ENCODE measurements at regions not wholly inside any gene's neighbourhood (a gene's known extent, or its start where the extent isn't known, plus 50 kb on each side); places are given as distances from the start of the nearest gene placed in this dataset.
A peak's percentile ranks its signal among the peaks of the same experiment; 100 is the strongest.
"Not testable (repeated sequence)": the region's sequence is repeated elsewhere in the genome, so short reads cannot be mapped to it uniquely, and the experiment has no call there.

DNA sequence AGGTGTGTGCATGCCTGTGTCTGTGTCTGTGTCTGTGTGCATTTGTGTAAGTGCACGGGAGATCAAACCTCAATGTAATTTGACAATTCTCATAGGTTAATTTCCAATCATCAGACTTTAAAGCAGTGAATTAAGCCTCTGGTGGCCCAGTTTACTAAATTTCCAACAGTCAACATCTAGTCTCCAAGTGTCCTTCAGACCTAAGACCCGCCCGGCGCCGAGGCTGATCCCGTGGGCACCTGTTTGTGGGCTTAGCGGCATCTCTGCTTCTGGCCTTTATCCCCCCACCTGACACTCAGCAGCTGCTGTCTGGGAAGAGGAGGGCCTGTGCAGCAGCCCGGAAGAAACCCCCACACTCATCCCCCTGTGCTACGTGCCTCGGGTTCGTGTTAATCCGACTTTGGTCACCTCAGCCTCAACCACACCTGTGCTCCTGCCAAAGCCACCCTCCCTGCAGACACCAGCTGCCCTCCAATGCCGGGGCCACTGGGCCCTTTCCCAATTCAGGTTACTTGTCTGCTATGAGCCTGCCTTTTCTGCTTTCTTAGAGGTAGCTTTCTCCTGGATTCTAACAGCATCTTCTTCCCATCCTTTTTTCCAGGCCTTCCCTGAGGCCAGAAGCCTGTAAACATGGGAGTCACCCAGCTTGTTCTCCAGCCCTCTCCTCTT is 154.7 kb downstream of the ATP6V0E2 start:
- H3K9ac ChIP-seq (ENCODE audit: low read depth, low read length); H3K4me1 ChIP-seq (ENCODE audit: control insufficient read depth, insufficient read depth, low read length); H3K27me3 ChIP-seq (ENCODE audit: control insufficient read depth, insufficient read depth, low read length); H3K9me3 ChIP-seq (ENCODE audit: control insufficient read depth, insufficient read depth, low read length); H3K27ac ChIP-seq (ENCODE audit: low read depth, low read length); H3K4me3 ChIP-seq (ENCODE audit: low read depth, low read length); H3K36me3 ChIP-seq (ENCODE audit: control insufficient read depth, insufficient read depth, low read length): not testable (repeated sequence)

DNA sequence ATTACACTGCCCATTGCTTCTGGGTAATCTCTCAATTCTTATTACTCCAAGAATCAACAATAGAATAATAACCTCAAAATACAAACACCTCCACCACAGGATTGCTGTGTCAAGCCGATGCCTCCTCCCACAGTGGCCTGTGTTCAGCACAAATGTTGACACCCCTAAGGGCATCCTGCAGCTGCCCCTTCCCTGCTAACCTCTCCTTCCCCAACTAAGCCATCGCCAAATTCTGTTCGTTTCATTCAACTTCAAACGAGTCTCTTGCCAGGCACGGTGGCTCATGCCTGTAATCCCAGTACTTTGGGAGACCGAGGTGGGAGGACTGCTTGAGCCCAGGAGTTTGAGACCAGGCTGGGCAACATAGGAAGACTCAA is 155.2 kb downstream of the ATP6V0E2 start:
- not testable (repeated sequence) for H3K4me3 ChIP-seq (ENCODE audit: low read depth, low read length); H3K27me3 ChIP-seq (ENCODE audit: control insufficient read depth, insufficient read depth, low read length); H3K4me1 ChIP-seq (ENCODE audit: control insufficient read depth, insufficient read depth, low read length); H3K9me3 ChIP-seq (ENCODE audit: control insufficient read depth, insufficient read depth, low read length); H3K36me3 ChIP-seq (ENCODE audit: control insufficient read depth, insufficient read depth, low read length); H3K27ac ChIP-seq (ENCODE audit: low read depth, low read length); H3K9ac ChIP-seq (ENCODE audit: low read depth, low read length)

- H3K4me1 ChIP-seq (ENCODE audit: control insufficient read depth, insufficient read depth, low read length); H3K36me3 ChIP-seq (ENCODE audit: control insufficient read depth, insufficient read depth, low read length); H3K27me3 ChIP-seq (ENCODE audit: control insufficient read depth, insufficient read depth, low read length); H3K9ac ChIP-seq (ENCODE audit: low read depth, low read length); H3K4me3 ChIP-seq (ENCODE audit: low read depth, low read length); H3K27ac ChIP-seq (ENCODE audit: low read depth, low read length); H3K9me3 ChIP-seq (ENCODE audit: control insufficient read depth, insufficient read depth, low read length): not testable (repeated sequence)
Observed at GRCh38 chr7:150031733-150032132, 158.0 kb downstream of the ATP6V0E2 start.

DNA sequence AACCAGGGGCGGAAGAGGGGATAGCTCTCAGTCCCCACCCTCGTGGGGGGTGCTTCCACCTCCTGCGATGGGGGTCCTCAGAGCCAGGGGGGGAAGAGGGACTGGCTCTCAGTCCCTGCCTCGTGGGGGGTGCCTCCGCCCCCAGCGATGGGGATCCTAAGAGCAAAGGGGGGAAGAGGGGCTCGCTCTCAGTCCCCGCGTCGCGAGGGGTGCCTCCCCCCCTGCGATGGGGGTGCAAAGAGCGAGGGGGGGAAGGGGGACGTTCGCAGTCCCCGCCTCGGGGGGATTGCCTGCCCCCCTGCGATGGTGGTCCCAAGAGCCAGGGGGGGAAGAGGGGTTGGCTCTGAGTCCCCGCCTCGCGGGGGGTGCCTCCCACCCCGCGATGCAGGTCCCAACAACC is 159.9 kb downstream of the ATP6V0E2 start:
- H3K4me1 ChIP-seq (ENCODE audit: control insufficient read depth, insufficient read depth, low read length); H3K36me3 ChIP-seq (ENCODE audit: control insufficient read depth, insufficient read depth, low read length); H3K27ac ChIP-seq (ENCODE audit: low read depth, low read length); H3K4me3 ChIP-seq (ENCODE audit: low read depth, low read length); H3K27me3 ChIP-seq (ENCODE audit: control insufficient read depth, insufficient read depth, low read length); H3K9ac ChIP-seq (ENCODE audit: low read depth, low read length); H3K9me3 ChIP-seq (ENCODE audit: control insufficient read depth, insufficient read depth, low read length): not testable (repeated sequence)

- H3K9ac ChIP-seq (ENCODE audit: low read depth, low read length); H3K27me3 ChIP-seq (ENCODE audit: control insufficient read depth, insufficient read depth, low read length); H3K4me3 ChIP-seq (ENCODE audit: low read depth, low read length); H3K9me3 ChIP-seq (ENCODE audit: control insufficient read depth, insufficient read depth, low read length); H3K4me1 ChIP-seq (ENCODE audit: control insufficient read depth, insufficient read depth, low read length); H3K36me3 ChIP-seq (ENCODE audit: control insufficient read depth, insufficient read depth, low read length); H3K27ac ChIP-seq (ENCODE audit: low read depth, low read length): not testable (repeated sequence)
Observed at GRCh38 chr7:150035769-150036168, 162.0 kb downstream of the ATP6V0E2 start.

DNA sequence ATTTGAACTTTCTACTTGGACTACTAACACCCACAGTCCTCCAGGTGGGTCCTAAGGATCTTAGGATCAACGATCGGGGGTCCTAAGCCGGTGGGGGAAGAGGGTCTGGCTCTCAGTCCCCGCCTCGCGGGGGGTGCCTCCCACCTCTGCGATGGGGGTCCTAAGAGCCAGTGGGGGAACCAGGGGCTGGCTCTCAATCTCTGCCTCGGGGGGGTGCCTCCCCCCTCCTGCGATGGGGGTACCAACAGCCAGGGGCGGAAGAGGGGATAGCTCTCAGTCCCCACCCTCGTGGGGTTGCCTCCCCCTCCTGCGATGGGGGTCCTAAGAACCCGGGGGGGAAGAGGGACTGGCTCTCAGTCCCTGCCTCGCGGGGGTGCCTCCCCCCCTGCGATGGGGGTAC is 165.3 kb downstream of the ATP6V0E2 start:
- not testable (repeated sequence) for H3K4me3 ChIP-seq (ENCODE audit: low read depth, low read length); H3K36me3 ChIP-seq (ENCODE audit: control insufficient read depth, insufficient read depth, low read length); H3K9me3 ChIP-seq (ENCODE audit: control insufficient read depth, insufficient read depth, low read length); H3K27me3 ChIP-seq (ENCODE audit: control insufficient read depth, insufficient read depth, low read length); H3K27ac ChIP-seq (ENCODE audit: low read depth, low read length); H3K4me1 ChIP-seq (ENCODE audit: control insufficient read depth, insufficient read depth, low read length); H3K9ac ChIP-seq (ENCODE audit: low read depth, low read length)

DNA sequence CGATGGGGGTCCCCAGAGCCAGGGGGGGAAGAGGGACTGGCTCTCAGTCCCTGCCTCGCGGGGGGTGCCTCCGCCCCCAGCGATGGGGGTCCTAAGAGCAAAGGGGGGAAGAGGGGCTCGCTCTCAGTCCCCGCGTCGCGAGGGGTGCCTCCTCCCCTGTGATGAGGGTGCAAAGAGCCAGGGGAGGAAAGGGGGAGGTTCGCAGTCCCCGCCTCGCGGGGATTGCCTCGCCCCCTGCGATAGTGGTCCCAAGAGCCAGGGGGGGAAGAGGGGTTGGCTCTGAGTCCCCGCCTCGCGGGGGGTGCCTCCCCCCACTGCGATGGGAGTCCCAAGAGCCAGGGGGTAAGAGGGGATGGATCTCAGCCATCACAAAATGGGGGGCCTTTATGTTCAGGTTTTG is 168.5 kb downstream of the ATP6V0E2 start:
- not testable (repeated sequence) for H3K4me3 ChIP-seq (ENCODE audit: low read depth, low read length); H3K27ac ChIP-seq (ENCODE audit: low read depth, low read length); H3K9me3 ChIP-seq (ENCODE audit: control insufficient read depth, insufficient read depth, low read length); H3K36me3 ChIP-seq (ENCODE audit: control insufficient read depth, insufficient read depth, low read length); H3K4me1 ChIP-seq (ENCODE audit: control insufficient read depth, insufficient read depth, low read length); H3K9ac ChIP-seq (ENCODE audit: low read depth, low read length)
- H3K27me3 ChIP-seq (ENCODE audit: control insufficient read depth, insufficient read depth, low read length) = peaks cover 16% of the 10 kb centered on the region

DNA sequence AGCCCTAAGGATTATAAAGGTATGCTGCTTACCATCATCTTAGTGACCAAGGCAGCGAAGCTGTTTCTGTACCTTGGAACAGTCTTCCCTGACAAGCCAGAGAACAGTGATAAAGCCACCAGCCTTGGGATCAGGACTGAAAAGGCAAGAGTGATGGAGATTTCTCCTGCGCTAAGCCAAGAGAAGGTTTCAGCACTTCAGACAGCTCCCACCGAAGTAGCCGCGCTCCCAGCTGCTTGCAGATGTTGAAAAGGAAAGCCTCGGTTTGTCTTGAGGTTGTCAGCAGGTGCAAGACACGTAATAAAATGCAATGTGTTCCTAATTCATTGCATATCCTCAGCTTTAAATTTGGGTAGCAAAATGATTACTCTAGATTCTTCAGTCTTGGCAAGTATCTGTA is 171.0 kb downstream of the ATP6V0E2 start:
- H3K9ac ChIP-seq (ENCODE audit: low read depth, low read length); H3K36me3 ChIP-seq (ENCODE audit: control insufficient read depth, insufficient read depth, low read length); H3K27ac ChIP-seq (ENCODE audit: low read depth, low read length); H3K9me3 ChIP-seq (ENCODE audit: control insufficient read depth, insufficient read depth, low read length); H3K4me1 ChIP-seq (ENCODE audit: control insufficient read depth, insufficient read depth, low read length); H3K4me3 ChIP-seq (ENCODE audit: low read depth, low read length): not testable (repeated sequence)
- peaks cover 20% of the 10 kb centered on the region for H3K27me3 ChIP-seq (ENCODE audit: control insufficient read depth, insufficient read depth, low read length)

DNA sequence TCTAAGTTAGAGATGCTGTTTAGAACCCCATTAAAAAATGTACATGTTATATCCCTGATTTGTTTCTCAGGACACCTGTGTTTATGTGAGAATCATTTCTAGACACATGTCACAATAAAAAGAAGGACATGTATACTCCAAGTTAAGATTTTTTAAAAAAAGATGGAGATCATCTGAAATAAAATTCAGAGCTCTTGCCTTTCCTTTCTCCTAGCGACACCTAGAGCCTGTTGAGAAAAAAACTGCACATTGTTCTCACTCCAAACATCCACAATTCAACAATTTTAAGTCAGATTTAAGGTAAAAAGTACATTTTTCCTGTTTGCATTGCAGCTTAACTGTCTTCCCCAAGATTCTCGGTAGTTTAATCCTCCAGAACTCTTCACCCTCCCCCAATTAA is 171.8 kb downstream of the ATP6V0E2 start:
- not testable (repeated sequence) for H3K27ac ChIP-seq (ENCODE audit: low read depth, low read length); H3K4me3 ChIP-seq (ENCODE audit: low read depth, low read length)

GRCh38 chr7:150046290-150047194 is 172.8 kb downstream of the ATP6V0E2 start:
- peaks cover 20% of the 10 kb centered on the region for H3K27me3 ChIP-seq (ENCODE audit: control insufficient read depth, insufficient read depth, low read length)
- H3K27ac ChIP-seq (ENCODE audit: low read depth, low read length); H3K9me3 ChIP-seq (ENCODE audit: control insufficient read depth, insufficient read depth, low read length); H3K9ac ChIP-seq (ENCODE audit: low read depth, low read length); H3K36me3 ChIP-seq (ENCODE audit: control insufficient read depth, insufficient read depth, low read length); H3K4me1 ChIP-seq (ENCODE audit: control insufficient read depth, insufficient read depth, low read length): not testable (repeated sequence)
- H3K4me3 ChIP-seq (ENCODE audit: low read depth, low read length) = peak overlapping the region; percentile 55; the same call in 1 of the 2 replicates

More for the DNA sequence above, 171.8 kb downstream of the ATP6V0E2 start:
- peaks cover 20% of the 10 kb centered on the region for H3K27me3 ChIP-seq (ENCODE audit: control insufficient read depth, insufficient read depth, low read length)
- H3K9me3 ChIP-seq (ENCODE audit: control insufficient read depth, insufficient read depth, low read length); H3K9ac ChIP-seq (ENCODE audit: low read depth, low read length); H3K4me1 ChIP-seq (ENCODE audit: control insufficient read depth, insufficient read depth, low read length); H3K36me3 ChIP-seq (ENCODE audit: control insufficient read depth, insufficient read depth, low read length): not testable (repeated sequence)

- not testable (repeated sequence) for H3K9ac ChIP-seq (ENCODE audit: low read depth, low read length); H3K9me3 ChIP-seq (ENCODE audit: control insufficient read depth, insufficient read depth, low read length); H3K27ac ChIP-seq (ENCODE audit: low read depth, low read length); H3K36me3 ChIP-seq (ENCODE audit: control insufficient read depth, insufficient read depth, low read length); H3K4me1 ChIP-seq (ENCODE audit: control insufficient read depth, insufficient read depth, low read length)
- Histone ChIP-seq H3K4me3 (ENCODE audit: low read depth, low read length) (peak overlapping the region; percentile 56), H3K27me3 (ENCODE audit: control insufficient read depth, insufficient read depth, low read length) (peaks cover 20% of the 10 kb centered on the region)
Observed at GRCh38 chr7:150047329-150047728, 173.6 kb downstream of the ATP6V0E2 start.

Data from HUES48 (cell line).